ENCODE measurements at regions not wholly inside any gene's neighbourhood (a gene's known extent, or its start where the extent isn't known, plus 50 kb on each side); places are given as distances from the start of the nearest gene placed in this dataset.

DNA sequence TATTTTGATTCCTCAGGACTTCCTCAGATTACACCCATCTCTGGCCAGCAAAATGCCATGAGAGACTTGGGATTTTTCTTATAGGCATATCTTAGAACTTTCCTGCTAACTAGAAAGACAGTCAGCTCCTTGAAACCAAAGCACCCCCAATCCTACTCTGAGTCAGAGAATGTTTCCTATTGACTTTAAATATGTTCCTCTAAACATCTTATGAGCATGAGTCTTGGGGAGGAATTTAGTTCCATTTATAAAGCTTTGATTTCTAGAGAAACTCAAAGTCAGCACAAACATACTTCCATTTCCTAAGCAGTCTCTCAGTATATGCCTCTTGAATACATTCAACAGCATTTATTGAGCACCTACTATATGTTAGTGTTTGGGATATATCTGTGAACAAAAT lies 128.5 kb downstream of the INHBA start:
- TF ChIP-seq, protein P1, sequence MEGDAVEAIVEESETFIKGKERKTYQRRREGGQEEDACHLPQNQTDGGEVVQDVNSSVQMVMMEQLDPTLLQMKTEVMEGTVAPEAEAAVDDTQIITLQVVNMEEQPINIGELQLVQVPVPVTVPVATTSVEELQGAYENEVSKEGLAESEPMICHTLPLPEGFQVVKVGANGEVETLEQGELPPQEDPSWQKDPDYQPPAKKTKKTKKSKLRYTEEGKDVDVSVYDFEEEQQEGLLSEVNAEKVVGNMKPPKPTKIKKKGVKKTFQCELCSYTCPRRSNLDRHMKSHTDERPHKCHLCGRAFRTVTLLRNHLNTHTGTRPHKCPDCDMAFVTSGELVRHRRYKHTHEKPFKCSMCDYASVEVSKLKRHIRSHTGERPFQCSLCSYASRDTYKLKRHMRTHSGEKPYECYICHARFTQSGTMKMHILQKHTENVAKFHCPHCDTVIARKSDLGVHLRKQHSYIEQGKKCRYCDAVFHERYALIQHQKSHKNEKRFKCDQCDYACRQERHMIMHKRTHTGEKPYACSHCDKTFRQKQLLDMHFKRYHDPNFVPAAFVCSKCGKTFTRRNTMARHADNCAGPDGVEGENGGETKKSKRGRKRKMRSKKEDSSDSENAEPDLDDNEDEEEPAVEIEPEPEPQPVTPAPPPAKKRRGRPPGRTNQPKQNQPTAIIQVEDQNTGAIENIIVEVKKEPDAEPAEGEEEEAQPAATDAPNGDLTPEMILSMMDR (conservative IDR thresholded peaks at IDR 0.05; ENCODE audit: low read length): no peak
- TF ChIP-seq EZH2phosphoT487 (IDR thresholded peaks at IDR 0.05; ENCODE audit: borderline replicate concordance): no peak
